ENCODE measurements at regions not wholly inside any gene's neighbourhood (a gene's known extent, or its start where the extent isn't known, plus 50 kb on each side); places are given as distances from the start of the nearest gene placed in this dataset.

- no peaks in the 10 kb centered on the region for H3K9me3 Mint-ChIP-seq (ENCODE audit: unreplicated experiment)
- DNase-seq (ENCODE audit: low spot score) = no peak
- H3K36me3 Mint-ChIP-seq (ENCODE audit: low read depth, unreplicated experiment) = peaks cover 8% of the 10 kb centered on the region
- no peak overlapping the region for H3K4me3 Mint-ChIP-seq (ENCODE audit: unreplicated experiment)
- H3K4me1 Mint-ChIP-seq (ENCODE audit: unreplicated experiment) = peaks cover 18% of the 10 kb centered on the region
- no peak for TF ChIP-seq CTCF (IDR thresholded peaks at IDR 0.05; ENCODE audit: unreplicated experiment)
- peaks cover 27% of the 10 kb centered on the region for H3K27me3 Mint-ChIP-seq (ENCODE audit: unreplicated experiment)
- no peak overlapping the region for H3K27ac Mint-ChIP-seq (ENCODE audit: unreplicated experiment)
Observed at GRCh38 chr21:43332861-43333297, 94.1 kb downstream of the SIK1 start.

DNA sequence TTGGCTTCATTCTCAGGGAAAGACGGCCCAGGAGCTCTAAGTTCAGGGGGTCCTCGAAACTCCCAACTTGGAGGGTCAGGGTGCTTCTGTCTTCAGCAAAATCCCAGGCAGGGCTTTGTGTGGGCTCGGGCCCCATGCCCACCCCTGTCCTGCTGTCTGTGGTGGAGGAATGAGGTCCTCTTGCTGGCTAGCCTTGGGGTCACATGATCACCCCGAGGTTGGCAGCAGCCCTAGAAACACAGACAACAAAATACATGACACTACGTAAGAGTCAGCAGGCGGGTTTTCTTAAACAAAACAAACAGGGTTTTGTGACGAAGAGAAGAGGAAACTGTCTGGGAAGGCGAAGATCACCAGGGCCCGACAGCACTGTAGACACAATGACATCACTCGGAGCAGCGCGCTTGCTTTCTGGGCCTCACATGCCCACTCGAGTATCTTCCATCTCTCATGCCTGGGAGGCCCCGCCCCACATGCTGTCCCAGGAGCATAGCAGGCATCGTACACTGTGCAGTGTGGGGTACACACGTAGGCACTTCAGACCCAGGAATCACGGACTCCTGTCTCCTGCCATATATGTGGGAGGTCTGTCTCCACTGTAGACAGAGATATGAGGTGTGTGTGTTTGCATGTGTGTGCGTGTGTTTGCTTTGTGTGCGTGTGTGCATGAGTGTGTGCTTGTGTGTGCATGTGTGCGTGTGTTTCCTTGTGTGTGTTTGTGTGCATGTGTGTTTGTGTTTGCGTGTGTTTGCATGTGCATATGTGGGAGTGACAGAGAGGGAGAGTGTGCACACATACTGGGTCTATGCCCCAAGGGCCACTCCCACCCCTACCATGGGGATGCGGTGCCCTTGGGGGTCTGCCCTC, 94.7 kb downstream of the SIK1 start:
- H3K27ac Mint-ChIP-seq (ENCODE audit: unreplicated experiment) = no peak overlapping the region
- H3K36me3 Mint-ChIP-seq (ENCODE audit: low read depth, unreplicated experiment) = peaks cover 4% of the 10 kb centered on the region
- no peak overlapping the region for H3K4me3 Mint-ChIP-seq (ENCODE audit: unreplicated experiment)
- TF ChIP-seq CTCF (IDR thresholded peaks at IDR 0.05; ENCODE audit: unreplicated experiment) = no peak
- peaks cover 26% of the 10 kb centered on the region for H3K27me3 Mint-ChIP-seq (ENCODE audit: unreplicated experiment)
- H3K4me1 Mint-ChIP-seq (ENCODE audit: unreplicated experiment) = peaks cover 18% of the 10 kb centered on the region
- H3K9me3 Mint-ChIP-seq (ENCODE audit: unreplicated experiment) = no peaks in the 10 kb centered on the region
- no peak for DNase-seq (ENCODE audit: low spot score)

- H3K4me1 Mint-ChIP-seq (ENCODE audit: unreplicated experiment) = peaks cover 18% of the 10 kb centered on the region
- peaks cover 19% of the 10 kb centered on the region for H3K27me3 Mint-ChIP-seq (ENCODE audit: unreplicated experiment)
- H3K27ac Mint-ChIP-seq (ENCODE audit: unreplicated experiment) = no peak overlapping the region
- H3K36me3 Mint-ChIP-seq (ENCODE audit: low read depth, unreplicated experiment) = no peaks in the 10 kb centered on the region
- TF ChIP-seq CTCF (IDR thresholded peaks at IDR 0.05; ENCODE audit: unreplicated experiment) = no peak
- H3K4me3 Mint-ChIP-seq (ENCODE audit: unreplicated experiment) = no peak overlapping the region
- no peaks in the 10 kb centered on the region for H3K9me3 Mint-ChIP-seq (ENCODE audit: unreplicated experiment)
- DNase-seq (ENCODE audit: low spot score) = no peak
Observed at GRCh38 chr21:43331111-43331961, 95.6 kb downstream of the SIK1 start.

DNA sequence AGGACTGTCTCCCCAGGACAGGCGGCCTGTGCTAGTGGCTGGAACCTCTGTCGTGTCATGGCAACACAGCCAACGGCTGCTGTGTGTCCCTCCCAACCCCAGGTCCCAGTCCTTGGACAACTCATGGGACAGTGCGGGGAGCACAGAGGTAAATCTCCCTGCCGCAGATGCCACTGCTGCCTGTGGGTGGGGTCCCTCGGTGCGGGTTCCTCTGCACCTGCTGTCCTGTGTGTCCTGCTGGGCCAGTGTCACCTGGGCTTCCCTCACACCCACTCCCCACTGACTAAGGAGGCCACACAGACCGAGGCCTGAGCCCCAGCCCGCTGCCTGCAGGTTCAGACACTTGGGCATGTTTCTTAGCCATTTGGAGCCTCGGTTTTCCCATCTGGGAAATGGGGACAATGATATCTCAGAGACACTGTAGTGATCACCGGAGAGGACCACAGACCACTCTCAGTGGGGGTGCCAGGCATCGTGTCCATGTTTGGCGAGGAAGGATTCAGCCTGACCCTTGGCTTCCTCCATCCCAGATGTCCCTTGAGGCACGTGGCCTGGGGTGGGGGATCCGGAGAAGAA, 96.5 kb downstream of the SIK1 start:
- no peak overlapping the region for H3K4me3 Mint-ChIP-seq (ENCODE audit: unreplicated experiment)
- no peaks in the 10 kb centered on the region for H3K9me3 Mint-ChIP-seq (ENCODE audit: unreplicated experiment)

More for the DNA sequence above, 96.5 kb downstream of the SIK1 start:
- Mint-ChIP-seq H3K36me3 (ENCODE audit: low read depth, unreplicated experiment) (no peaks in the 10 kb centered on the region), H3K4me1 (ENCODE audit: unreplicated experiment) (peaks cover 18% of the 10 kb centered on the region), H3K27ac (ENCODE audit: unreplicated experiment) (no peak overlapping the region), H3K27me3 (ENCODE audit: unreplicated experiment) (peaks cover 15% of the 10 kb centered on the region)
- no peak for DNase-seq (ENCODE audit: low spot score)
- TF ChIP-seq CTCF (IDR thresholded peaks at IDR 0.05; ENCODE audit: unreplicated experiment) = no peak
